ENCODE measurements at regions not wholly inside any gene's neighbourhood (a gene's known extent, or its start where the extent isn't known, plus 50 kb on each side); places are given as distances from the start of the nearest gene placed in this dataset.

- H3K4me1 ChIP-seq (ENCODE audit: control insufficient read depth in 1 of 2, insufficient read depth in 2 of 2, low read length in 2 of 2): no peaks in the 10 kb centered on the region
- intact Hi-C loops (cut with micrococcal nuclease): no loop called here
- H3K36me3 ChIP-seq (ENCODE audit: control insufficient read depth in 1 of 2, insufficient read depth in 2 of 2, low read length in 2 of 2): no peaks in the 10 kb centered on the region
- no peaks in the 10 kb centered on the region for H4K20me1 ChIP-seq (ENCODE audit: insufficient read depth)
- CTCF ChIA-PET: no interaction called here
- no peak for ATAC-seq
- DNase-seq (ENCODE audit: low read depth, low spot score): no peak
- H3K9me2 ChIP-seq (ENCODE audit: insufficient read depth): no peaks in the 10 kb centered on the region
- RAD21 ChIA-PET (ENCODE audit: low non-redundant PET in 1 of 2, low total read pairs in 2 of 2, uncharacterized antibody in 2 of 2, unreplicated experiment in 2 of 2): no interaction called here
- no peak for TF ChIP-seq CBX3 (IDR thresholded peaks at IDR 0.05; ENCODE audit: low read depth)
- H3K27me3 ChIP-seq (ENCODE audit: insufficient read depth, low read length): no peaks in the 10 kb centered on the region
- H3K79me2 ChIP-seq (ENCODE audit: insufficient read depth, low read length): no peaks in the 10 kb centered on the region
- no TSS peak for BruUV-seq (replicated peaks)
- no peak overlapping the region for H3K9ac ChIP-seq (ENCODE audit: low read length)
- H3K4me2 ChIP-seq (ENCODE audit: low read length): no peak overlapping the region
- no peak overlapping the region for H2AFZ ChIP-seq (ENCODE audit: low read depth, low read length, poor library complexity, severe bottlenecking)
- H3K27ac ChIP-seq (ENCODE audit: low read depth, low read length): no peak overlapping the region
- H3K9me3 ChIP-seq (ENCODE audit: control insufficient read depth in 1 of 2, insufficient read depth in 1 of 2, low read depth in 1 of 2, low read length in 2 of 2): no peaks in the 10 kb centered on the region
- POLR2A ChIA-PET: no interaction called here
- no peak overlapping the region for H3K4me3 ChIP-seq (replicated peaks in 1 of 2; ENCODE audit: low read depth in 1 of 2, low read length in 2 of 2)
These were observed 1444.0 kb downstream of the PCDH18 start for GRCh38 chr4:136088211-136088867.

- Histone ChIP-seq H3K9ac (ENCODE audit: low read length) (no peak overlapping the region), H3K9me3 (ENCODE audit: control insufficient read depth in 1 of 2, insufficient read depth in 1 of 2, low read depth in 1 of 2, low read length in 2 of 2) (no peaks in the 10 kb centered on the region), H3K79me2 (ENCODE audit: insufficient read depth, low read length) (no peaks in the 10 kb centered on the region), H3K9me2 (ENCODE audit: insufficient read depth) (no peaks in the 10 kb centered on the region), H3K27me3 (ENCODE audit: insufficient read depth, low read length) (no peaks in the 10 kb centered on the region), H2AFZ (ENCODE audit: low read depth, low read length, poor library complexity, severe bottlenecking) (no peak overlapping the region), H3K27ac (ENCODE audit: low read depth, low read length) (no peak overlapping the region), H3K4me1 (ENCODE audit: control insufficient read depth in 1 of 2, insufficient read depth in 2 of 2, low read length in 2 of 2) (no peaks in the 10 kb centered on the region), H3K4me2 (ENCODE audit: low read length) (no peak overlapping the region), H4K20me1 (ENCODE audit: insufficient read depth) (no peaks in the 10 kb centered on the region), H3K4me3 (replicated peaks in 1 of 2; ENCODE audit: low read depth in 1 of 2, low read length in 2 of 2) (no peak overlapping the region), H3K36me3 (ENCODE audit: control insufficient read depth in 1 of 2, insufficient read depth in 2 of 2, low read length in 2 of 2) (no peaks in the 10 kb centered on the region)
- intact Hi-C loops (cut with micrococcal nuclease): no loop called here
- ChIA-PET RAD21 (ENCODE audit: low non-redundant PET in 1 of 2, low total read pairs in 2 of 2, uncharacterized antibody in 2 of 2, unreplicated experiment in 2 of 2) (no interaction called here), POLR2A (no interaction called here), CTCF (no interaction called here)
- no TSS peak for BruUV-seq (replicated peaks)
- ATAC-seq (no peak), DNase-seq (ENCODE audit: low read depth, low spot score) (no peak)
- TF ChIP-seq CBX3 (IDR thresholded peaks at IDR 0.05; ENCODE audit: low read depth): no peak
- no peak for TF ChIP-seq REST (IDR thresholded peaks at IDR 0.05; ENCODE audit: low read depth)
- no peak for TF ChIP-seq POLR2A (IDR thresholded peaks at IDR 0.05; ENCODE audit: borderline replicate concordance, extremely low read depth, insufficient read depth, insufficient read length)
- no peak for TF ChIP-seq CEBPB (IDR thresholded peaks at IDR 0.05; ENCODE audit: low read depth)
- TF ChIP-seq ZFX (IDR thresholded peaks at IDR 0.05): no peak
- TF ChIP-seq JUND (IDR thresholded peaks at IDR 0.05): no peak
These were observed 1453.3 kb downstream of the PCDH18 start for GRCh38 chr4:136078976-136079375.

Data from HCT116 (cell line).